MM.1S (cell line): ENCODE measurements at regions not wholly inside any gene's neighbourhood (a gene's known extent, or its start where the extent isn't known, plus 50 kb on each side); places are given as distances from the start of the nearest gene placed in this dataset.

Source experiments
- CTCF ChIP-seq: fragments of 300-600 bp; sonication (generic); IDR thresholded peaks from 2 replicates; pipeline ENCODE4 v1.5.1; 2016; ENCODE audit warnings: antibody characterized with exemption, low read length, mixed read lengths
- EZH2 ChIP-seq: fragments of 300-600 bp; sonication (generic); optimal IDR thresholded peaks from 2 replicates; pipeline ENCODE3; 2017; ENCODE audit warnings: low read depth, mild to moderate bottlenecking, antibody characterized with exemption, low read length, mixed read lengths
- EZH2phosphoT487 ChIP-seq: fragments of 300-600 bp; sonication (generic); IDR thresholded peaks from 2 replicates; pipeline ENCODE4 v1.6.1; 2018; ENCODE audit warnings: antibody characterized with exemption, low read length

- no peak for TF ChIP-seq CTCF
- no peak for TF ChIP-seq EZH2
- TF ChIP-seq EZH2phosphoT487 = no peak
These were observed 568.1 kb downstream of the KCNJ3 start for GRCh38 chr2:155266583-155266982.
